NCI-H146 (cell line): ENCODE measurements at regions not wholly inside any gene's neighbourhood (a gene's known extent, or its start where the extent isn't known, plus 50 kb on each side); places are given as distances from the start of the nearest gene placed in this dataset.
"Not testable (repeated sequence)": the region's sequence is repeated elsewhere in the genome, so short reads cannot be mapped to it uniquely, and the experiment has no call there.

Experiments
- DNase-seq: peaks from one replicate; lab custom pipeline; 2025; lab: John Stamatoyannopoulos, UW

DNA sequence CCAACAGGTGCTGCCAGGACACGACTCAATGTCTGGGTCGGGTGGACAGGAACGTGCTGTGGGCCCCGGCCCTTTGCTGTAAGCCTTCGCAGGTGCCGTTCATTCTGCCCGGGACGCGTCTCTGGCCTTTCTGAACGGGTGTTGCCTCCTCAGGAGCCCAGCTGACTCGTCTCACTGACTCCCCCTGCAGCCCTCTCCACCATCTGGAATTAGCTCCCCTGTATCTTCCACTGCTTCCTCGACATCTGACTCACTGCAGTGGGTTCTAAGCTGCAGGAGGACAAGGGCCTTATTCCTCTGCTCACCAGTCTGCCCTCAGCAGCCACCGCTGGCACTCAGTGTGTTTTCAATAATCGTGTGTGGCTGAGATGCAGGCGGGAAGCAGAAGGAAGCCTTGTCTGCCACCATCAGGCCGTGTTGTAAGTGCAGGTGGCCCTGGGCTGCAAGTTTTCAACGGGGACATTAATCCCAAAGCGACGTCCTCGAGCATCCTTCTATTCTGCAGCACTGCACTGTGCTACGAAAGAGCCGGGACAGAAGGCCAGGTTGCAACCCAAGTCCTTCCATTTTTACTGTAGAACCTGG, 256.2 kb downstream of the FOXL1 start:
- DNase-seq: no peak

GRCh38 chr16:86835982-86836381, 257.6 kb downstream of the FOXL1 start:
- DNase-seq: no peak

DNA sequence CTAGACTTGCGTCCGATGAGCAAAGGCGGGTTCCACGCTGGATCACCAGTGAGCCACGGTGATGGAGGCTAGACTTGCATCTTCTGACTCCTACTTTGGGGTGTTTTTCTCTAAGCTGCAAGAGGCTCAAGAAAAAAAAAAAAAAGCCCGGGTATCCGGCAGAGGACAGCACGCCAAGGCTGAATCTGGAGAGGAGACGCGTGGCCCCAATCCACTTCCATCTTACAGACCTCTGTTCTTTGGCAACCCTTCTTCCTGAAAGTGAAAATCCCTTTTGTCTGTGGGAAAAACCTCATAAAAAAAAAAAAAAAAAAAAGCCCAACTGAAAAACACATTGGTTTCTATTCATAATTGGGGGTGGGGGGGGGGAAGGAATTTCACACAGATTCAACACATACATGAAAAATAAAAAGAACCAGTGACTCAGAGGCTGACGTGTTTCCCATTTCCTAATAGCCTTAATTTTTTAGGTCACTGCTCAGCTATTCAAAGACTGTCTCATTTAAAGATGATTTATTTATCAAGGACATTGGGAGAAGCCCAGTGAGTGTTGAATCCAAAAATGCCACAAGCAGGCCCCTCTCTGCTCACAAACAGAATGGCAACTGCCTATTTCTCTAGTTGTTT, 258.3 kb downstream of the FOXL1 start:
- no peak for DNase-seq

DNA sequence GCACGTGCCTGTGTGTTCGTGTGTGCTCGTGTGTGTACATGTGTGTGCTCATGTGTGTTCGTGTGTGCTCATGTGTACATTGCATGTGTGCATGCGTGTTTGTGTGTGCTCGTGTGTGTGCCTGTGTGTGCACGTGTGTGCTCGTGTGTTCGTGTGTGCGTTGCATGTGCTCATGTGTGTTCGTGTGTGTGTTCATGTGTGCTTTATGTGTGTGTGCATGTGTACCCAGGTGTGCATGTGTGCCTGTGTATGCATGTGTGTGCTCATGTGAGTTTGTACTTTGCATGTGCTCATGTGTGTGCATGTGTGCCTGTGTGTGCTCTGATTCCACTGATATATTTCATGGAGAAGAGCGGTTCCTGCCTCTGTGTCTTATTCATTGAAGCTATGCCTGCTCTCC, 265.5 kb downstream of the FOXL1 start:
- DNase-seq: no peak

- no peak for DNase-seq
Measured at GRCh38 chr16:86844695-86845094, 266.3 kb downstream of the FOXL1 start.

- no peak for DNase-seq
Measured at GRCh38 chr16:86846136-86846535, 267.8 kb downstream of the FOXL1 start.

GRCh38 chr16:86848821-86849220, 270.5 kb downstream of the FOXL1 start:
- DNase-seq: no peak

GRCh38 chr16:86850670-86851069, 272.3 kb downstream of the FOXL1 start:
- DNase-seq: no peak

GRCh38 chr16:86852135-86852534, 273.8 kb downstream of the FOXL1 start:
- DNase-seq: no peak

- DNase-seq: no peak
Measured at GRCh38 chr16:86854058-86854621, 275.8 kb downstream of the FOXL1 start.

DNA sequence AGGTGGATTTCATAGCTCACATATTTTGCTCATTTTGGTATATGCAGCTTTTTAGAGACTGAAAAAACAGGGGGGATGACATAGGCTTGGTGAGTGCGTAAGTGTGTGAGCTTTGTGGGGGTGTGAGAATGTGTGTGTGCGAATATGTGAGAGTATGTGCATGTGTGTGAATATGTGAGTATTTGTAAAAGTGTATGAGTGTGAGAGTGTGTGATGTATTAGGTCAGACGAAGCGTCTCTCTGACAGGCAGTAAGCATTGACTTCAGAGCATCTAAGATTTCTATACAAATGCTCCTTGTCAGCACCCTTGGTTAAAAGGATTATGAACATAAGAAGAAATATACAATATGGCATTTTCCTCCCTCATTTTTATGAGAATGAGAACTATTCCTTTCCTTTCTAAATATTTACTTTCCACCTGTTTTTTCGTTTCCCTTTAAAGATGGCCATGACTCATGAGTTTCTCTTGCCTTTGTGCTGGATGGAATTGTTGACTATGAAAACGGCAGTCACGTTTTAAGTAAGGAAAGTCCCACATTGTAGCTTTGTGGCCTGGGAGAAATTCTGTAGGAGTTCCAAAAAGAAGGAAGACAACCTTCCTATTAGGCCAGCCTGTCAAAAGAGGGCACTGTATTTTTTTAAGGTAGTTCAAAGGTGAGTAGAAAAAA, 276.4 kb downstream of the FOXL1 start:
- no peak for DNase-seq

DNA sequence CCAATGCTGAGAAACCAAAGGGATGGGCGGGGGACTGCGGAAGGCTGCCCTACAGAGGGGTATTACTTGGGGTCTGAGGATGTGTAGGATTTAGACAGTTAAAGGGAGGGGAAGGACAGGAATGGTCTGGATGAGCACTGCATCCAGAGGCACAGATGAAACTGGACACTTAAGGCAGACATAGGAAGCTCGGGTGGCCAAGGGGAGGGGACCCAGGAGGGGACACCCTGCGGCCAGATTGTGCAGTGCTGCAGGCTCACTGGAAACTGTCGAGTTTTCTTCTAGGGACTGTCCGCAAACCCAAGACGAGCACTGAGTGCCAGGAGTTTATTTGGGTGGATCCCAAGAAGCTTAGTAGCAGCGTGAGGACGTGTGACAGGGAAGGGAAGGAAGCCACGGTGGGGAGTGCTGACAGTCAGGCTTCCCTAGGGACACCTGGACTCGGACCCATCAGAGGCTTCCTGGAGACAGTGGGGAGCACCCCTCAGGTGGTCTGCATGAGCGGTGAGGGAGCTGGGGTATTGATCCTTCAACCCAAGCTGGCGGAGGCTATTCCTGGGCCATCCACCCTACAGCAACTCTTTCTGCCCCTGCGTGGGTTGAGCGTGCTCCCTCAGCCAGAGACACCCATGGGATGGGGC, 278.7 kb downstream of the FOXL1 start:
- DNase-seq: no peak

- DNase-seq: no peak
Measured at GRCh38 chr16:86857807-86858206, 279.5 kb downstream of the FOXL1 start.

- DNase-seq: no peak
Measured at GRCh38 chr16:86858501-86858900, 280.2 kb downstream of the FOXL1 start.

GRCh38 chr16:86861270-86861858, 283.0 kb downstream of the FOXL1 start:
- DNase-seq: not testable (repeated sequence)

DNA sequence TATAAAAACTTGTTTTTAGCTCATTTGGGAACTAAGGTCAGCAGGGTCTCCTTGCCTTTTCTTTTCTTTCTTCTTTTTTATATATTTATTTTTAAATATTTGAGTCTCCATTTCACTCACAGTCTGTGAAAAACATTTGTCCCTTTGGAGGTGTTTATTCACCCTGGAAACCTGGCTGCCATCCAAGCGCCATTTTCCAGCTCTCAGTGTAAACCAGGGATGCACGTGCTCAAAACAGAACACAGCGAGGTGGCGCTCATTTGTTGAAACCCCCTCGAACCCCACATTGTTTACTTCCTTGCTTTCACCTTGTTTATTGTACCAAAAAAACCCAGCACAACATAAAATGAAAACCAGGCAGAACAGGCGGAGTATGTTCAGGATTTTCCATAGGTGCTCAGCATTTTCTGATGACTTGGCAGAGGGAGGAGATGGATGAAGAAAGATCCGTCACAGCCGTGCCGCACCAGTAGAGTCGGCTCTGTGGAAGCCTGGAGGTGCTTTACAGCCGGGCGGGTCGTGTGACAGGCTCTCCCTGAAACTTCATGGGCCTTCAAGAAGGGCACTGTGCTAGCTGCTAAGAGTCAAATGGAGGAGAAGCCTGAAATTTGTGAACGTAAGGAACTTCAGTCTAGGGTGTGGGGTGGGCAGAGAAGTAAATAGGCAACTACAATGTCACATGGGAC, 284.4 kb downstream of the FOXL1 start:
- DNase-seq: no peak

DNA sequence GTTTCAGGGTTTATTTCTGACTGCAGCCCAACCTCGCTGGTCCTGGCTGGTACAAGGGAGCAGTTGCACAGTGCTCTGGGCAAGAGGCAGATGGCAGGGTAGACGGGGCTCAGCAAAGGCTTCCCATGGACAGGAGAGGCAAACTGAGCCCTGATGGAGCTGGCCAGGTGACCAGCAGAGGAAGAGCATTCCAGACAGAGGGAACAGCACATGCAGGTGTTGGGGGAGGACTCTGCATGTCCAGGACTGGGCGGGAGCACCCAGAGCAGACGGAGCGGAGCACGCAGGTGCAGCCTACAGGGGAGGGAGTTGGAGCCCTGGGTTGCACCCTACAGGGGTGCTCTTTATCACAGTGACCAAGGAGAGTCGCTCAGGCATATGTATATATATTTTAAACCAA, 285.3 kb downstream of the FOXL1 start:
- DNase-seq: no peak

GRCh38 chr16:86864586-86864985, 286.2 kb downstream of the FOXL1 start:
- no peak for DNase-seq

DNA sequence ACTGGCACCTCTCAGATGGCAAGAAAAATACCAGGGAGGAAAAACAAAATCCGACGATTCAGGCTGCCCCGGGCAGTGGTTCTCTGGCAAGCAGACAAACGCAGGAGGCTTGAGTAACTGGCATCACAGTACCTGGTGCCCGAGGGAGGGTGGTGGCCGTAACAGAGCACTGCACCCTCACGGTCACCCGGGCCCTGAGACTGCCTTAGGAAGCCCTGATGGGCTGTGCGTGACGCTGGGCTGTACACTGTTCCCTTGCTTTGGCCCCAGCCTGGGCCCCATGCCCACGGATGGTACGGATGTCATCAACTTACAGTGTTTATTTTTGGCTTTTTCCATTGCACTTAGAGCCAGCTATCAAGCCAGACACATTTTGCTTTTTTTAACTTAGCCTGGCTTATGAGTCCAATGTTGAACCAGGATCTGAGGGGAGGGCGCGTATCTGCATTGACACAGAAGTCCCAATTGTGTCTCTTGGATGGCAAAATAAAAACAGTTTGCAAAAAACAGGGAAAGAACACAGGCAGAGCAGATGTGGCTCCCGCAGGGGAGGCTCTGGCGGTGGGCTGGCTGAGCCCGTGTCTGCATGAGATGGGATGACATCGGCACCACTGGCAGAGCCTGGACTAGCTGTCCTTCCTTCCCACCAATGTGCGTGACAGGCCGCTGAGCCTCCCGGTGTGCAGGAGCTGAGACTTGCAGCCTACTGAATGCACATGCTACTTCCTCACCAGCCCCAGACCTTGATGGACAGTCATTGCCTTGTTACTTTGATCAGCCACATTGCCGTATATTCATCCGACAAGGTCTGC, 287.7 kb downstream of the FOXL1 start:
- DNase-seq: no peak

DNA sequence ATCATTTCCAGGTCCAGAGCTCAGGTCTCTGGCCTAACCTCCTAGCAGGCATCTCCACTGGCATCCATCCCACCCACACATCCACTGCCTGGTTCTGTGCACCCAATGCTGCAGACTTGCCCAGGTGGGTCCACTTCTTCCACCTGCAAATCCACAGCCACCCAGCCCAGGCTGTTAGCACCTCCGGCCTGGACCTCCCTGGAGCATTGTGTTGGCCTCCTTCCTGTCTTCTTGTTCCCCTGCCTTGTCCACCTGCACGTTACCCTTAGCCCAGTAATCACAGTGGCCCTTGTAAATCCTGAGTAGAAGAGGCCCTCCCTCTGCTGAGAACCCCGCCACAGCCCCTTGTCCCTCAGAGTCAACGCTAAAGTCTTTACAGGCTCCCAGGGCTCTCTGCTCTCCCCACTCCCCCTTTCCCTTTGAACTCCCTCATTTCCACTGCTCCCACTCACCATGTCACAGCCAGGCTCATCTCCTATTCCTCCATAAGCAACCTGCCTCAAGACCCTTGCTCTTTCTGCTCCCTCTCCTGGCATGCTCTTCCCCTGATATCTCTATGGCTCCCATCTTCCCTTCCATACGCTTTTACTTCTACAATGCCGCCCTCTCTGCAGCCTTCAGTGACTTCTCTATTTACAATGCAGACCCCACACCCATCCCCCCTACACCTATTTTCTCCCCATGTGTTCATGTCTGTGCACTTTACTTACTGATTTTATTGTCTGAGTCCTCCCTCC, 288.8 kb downstream of the FOXL1 start:
- no peak for DNase-seq
